CD14-positive monocyte (primary cell): ENCODE measurements at regions not wholly inside any gene's neighbourhood (a gene's known extent, or its start where the extent isn't known, plus 50 kb on each side); places are given as distances from the start of the nearest gene placed in this dataset.
"Not testable (repeated sequence)": the region's sequence is repeated elsewhere in the genome, so short reads cannot be mapped to it uniquely, and the experiment has no call there.

Experiments used
- DNase-seq, 3 donors: peaks; one replicate each; pipeline ENCODE4 v3.0.0-alpha.2; 2011 to 2022
- H2AFZ ChIP-seq: 2 replicates; pipeline ENCODE4 v1.6.0; 2012; ENCODE audit warnings: mild to moderate bottlenecking, low read depth, low read length, inconsistent platforms; ENCODE audit not compliant: insufficient read depth, poor library complexity, severe bottlenecking
- H3K27ac ChIP-seq, 2 donors: 1 replicate in 1 of 2; 2 replicates in 1 of 2; pipeline ENCODE4 v1.5.1; 2012 to 2013; ENCODE audit warnings: low read length in 2 of 2, control low read depth in 1 of 2, inconsistent platforms in 1 of 2, low read depth in 1 of 2, mild to moderate bottlenecking in 1 of 2
- H3K27me3 ChIP-seq, 2 donors: one replicate each; pipeline versions ENCODE4 v1.6.0 to v1.6.1; 2011 to 2013; ENCODE audit warnings: low read length in 2 of 2; ENCODE audit not compliant: control insufficient read depth in 2 of 2, insufficient read depth in 2 of 2
- H3K36me3 ChIP-seq, 2 donors: replicated peaks in 1 of 2; 1 replicate in 1 of 2; 2 replicates in 1 of 2; pipeline versions ENCODE4 v1.5.1 to v1.6.1; 2012 to 2013; ENCODE audit warnings: low read length in 2 of 2, control low read depth in 1 of 2, inconsistent platforms in 1 of 2, mild to moderate bottlenecking in 1 of 2; ENCODE audit not compliant: insufficient read depth in 2 of 2, control insufficient read depth in 1 of 2
- H3K4me1 ChIP-seq, 2 donors: 1 replicate in 1 of 2; 2 replicates in 1 of 2; pipeline versions ENCODE4 v1.5.1 to v1.6.1; 2012 to 2013; ENCODE audit warnings: low read length in 2 of 2, control low read depth in 1 of 2, inconsistent platforms in 1 of 2, mild to moderate bottlenecking in 1 of 2, moderate library complexity in 1 of 2; ENCODE audit not compliant: insufficient read depth in 2 of 2, control insufficient read depth in 1 of 2
- H3K4me2 ChIP-seq: replicated peaks from 2 replicates; pipeline ENCODE3; 2012; ENCODE audit warnings: low read length, moderate library complexity, mild to moderate bottlenecking; ENCODE audit not compliant: poor library complexity, severe bottlenecking; ENCODE audit errors: extremely low read depth
- H3K4me3 ChIP-seq, 3 experiments: fragments of 200-600 bp in 1 of 3; sonication (generic) in 1 of 3; replicated peaks in 1 of 3; 1 replicate in 2 of 3; 2 replicates in 1 of 3; pipeline ENCODE4 v1.5.1; 2011 to 2013; ENCODE audit warnings: low read length in 3 of 3, mild to moderate bottlenecking in 3 of 3, control low read depth in 2 of 3, low read depth in 2 of 3, inconsistent platforms in 1 of 3, moderate library complexity in 1 of 3
- H3K79me2 ChIP-seq: 2 replicates; pipeline ENCODE4 v1.6.0; 2012; ENCODE audit warnings: mild to moderate bottlenecking, control low read depth, inconsistent platforms, low read length, moderate library complexity; ENCODE audit not compliant: insufficient read depth
- H3K9ac ChIP-seq: 2 replicates; pipeline ENCODE4 v1.6.0; 2017; ENCODE audit warnings: low read length, mild to moderate bottlenecking; ENCODE audit not compliant: insufficient read depth, poor library complexity, severe bottlenecking
- H3K9me3 ChIP-seq, 2 donors: replicated peaks in 1 of 2; 1 replicate in 1 of 2; 2 replicates in 1 of 2; pipeline versions ENCODE4 v1.5.1 to v1.6.1; 2012 to 2013; ENCODE audit warnings: low read length in 2 of 2, control low read depth in 1 of 2; ENCODE audit not compliant: control insufficient read depth in 1 of 2, insufficient read depth in 1 of 2
- H4K20me1 ChIP-seq: 2 replicates; pipeline ENCODE4 v1.6.0; 2012; ENCODE audit warnings: mild to moderate bottlenecking, low read length, control low read depth, moderate library complexity; ENCODE audit not compliant: insufficient read depth
- H3K27ac Mint-ChIP-seq, 7 donors: one replicate each; pipeline ENCODE4 v1.8.0; 2020; ENCODE audit warnings: mild to moderate bottlenecking in 7 of 7, mixed read lengths in 7 of 7, moderate library complexity in 6 of 7, inconsistent platforms in 2 of 7
- H3K27me3 Mint-ChIP-seq, 3 donors: one replicate each; pipeline ENCODE4 v1.8.0; 2021 to 2022; ENCODE audit warnings: low read depth in 3 of 3, mild to moderate bottlenecking in 3 of 3, mixed read lengths in 3 of 3, moderate library complexity in 3 of 3, inconsistent platforms in 1 of 3
- H3K36me3 Mint-ChIP-seq, 2 donors: one replicate each; pipeline ENCODE4 v1.8.0; 2020; ENCODE audit warnings: mixed read lengths in 2 of 2, inconsistent platforms in 1 of 2, mild to moderate bottlenecking in 1 of 2
- H3K4me1 Mint-ChIP-seq: one replicate; pipeline ENCODE4 v1.8.0; 2020; ENCODE audit warnings: mild to moderate bottlenecking, mixed read lengths
- H3K4me3 Mint-ChIP-seq, 2 donors: one replicate each; pipeline ENCODE4 v1.8.0; 2020; ENCODE audit warnings: mild to moderate bottlenecking in 2 of 2, mixed read lengths in 2 of 2, moderate library complexity in 1 of 2
- H3K9me3 Mint-ChIP-seq, 7 donors: one replicate each; pipeline ENCODE4 v1.8.0; 2020 to 2022; ENCODE audit warnings: mixed read lengths in 7 of 7, mild to moderate bottlenecking in 6 of 7, moderate library complexity in 6 of 7, inconsistent platforms in 2 of 7
- CTCF ChIP-seq: fragments of 200-600 bp; IDR thresholded peaks from one replicate; pipeline ENCODE4 v1.8.0; 2022; ENCODE audit warnings: antibody characterized with exemption, mild to moderate bottlenecking
- WGBS: methylation state at CpG from one replicate; pipeline ENCODE4 v1.1.5; 2013; ENCODE audit warnings: missing lambda C conversion rate; ENCODE audit not compliant: insufficient coverage; 5-methylcytosine and 5-hydroxymethylcytosine counted together
- intact Hi-C, 2 donors: fragments of 100-400 bp; cut with micrococcal nuclease; formaldehyde crosslinking; loops; one replicate each; pipeline versions ENCODE4 v1.15.0 to v1.15.1; 2023

GRCh38 chr16:65697065-65697464, 575.2 kb upstream of the CDH11 start:
- TF ChIP-seq CTCF: no peak

GRCh38 chr16:65691846-65692245, 570.0 kb upstream of the CDH11 start:
- H3K36me3 Mint-ChIP-seq, H3K27ac Mint-ChIP-seq, H3K9me3 Mint-ChIP-seq: not testable (repeated sequence)

More at GRCh38 chr16:65697065-65697464, 575.2 kb upstream of the CDH11 start:
- intact Hi-C loops: no loop called here
- no CpG with 5 or more reads among the region's 1 CpG for WGBS
- H3K4me3 ChIP-seq: no peak overlapping the region
- H3K9me3 ChIP-seq: no peaks in the 10 kb centered on the region
- no peak overlapping the region for H3K9ac ChIP-seq
- H3K4me1 ChIP-seq: no peaks in the 10 kb centered on the region
- peaks cover 2 to 7% (median 4%) of the 10 kb centered on the region in 3 donors for H3K27me3 Mint-ChIP-seq
- H3K4me3 Mint-ChIP-seq: no peak overlapping the region
- H2AFZ ChIP-seq: no peak overlapping the region
- no peak overlapping the region for H3K27ac Mint-ChIP-seq
- no peaks in the 10 kb centered on the region for H4K20me1 ChIP-seq
- no peak overlapping the region for H3K27ac ChIP-seq
- H3K27me3 ChIP-seq: no peaks in the 10 kb centered on the region
- H3K36me3 Mint-ChIP-seq: no peaks in the 10 kb centered on the region
- H3K9me3 Mint-ChIP-seq: peaks cover 0 to 4% (median 2%) of the 10 kb centered on the region in 7 donors
- H3K4me2 ChIP-seq: no peak overlapping the region
- DNase-seq: no peak
- H3K4me1 Mint-ChIP-seq: no peaks in the 10 kb centered on the region
- no peaks in the 10 kb centered on the region for H3K79me2 ChIP-seq
- no peaks in the 10 kb centered on the region for H3K36me3 ChIP-seq

More at GRCh38 chr16:65691846-65692245, 570.0 kb upstream of the CDH11 start:
- H3K27me3 Mint-ChIP-seq, H4K20me1 ChIP-seq, H3K9ac ChIP-seq, H3K27me3 ChIP-seq, H3K4me3 ChIP-seq, H3K9me3 ChIP-seq, DNase-seq, H3K4me2 ChIP-seq, H2AFZ ChIP-seq, H3K36me3 ChIP-seq, H3K4me1 Mint-ChIP-seq, H3K4me3 Mint-ChIP-seq, H3K79me2 ChIP-seq, H3K27ac ChIP-seq, intact Hi-C loops: not testable (repeated sequence)
- peaks cover 0 to 24% of the 10 kb centered on the region in 2 donors for H3K4me1 ChIP-seq
- WGBS: no CpG with 5 or more reads among the region's 4 CpGs
